PC-3 (cell line): ENCODE measurements at regions not wholly inside any gene's neighbourhood (a gene's known extent, or its start where the extent isn't known, plus 50 kb on each side); places are given as distances from the start of the nearest gene placed in this dataset.
"Not testable (repeated sequence)": the region's sequence is repeated elsewhere in the genome, so short reads cannot be mapped to it uniquely, and the experiment has no call there.

Experiments used
- CTCF ChIP-seq: fragments of 300-600 bp; sonication (generic); conservative IDR thresholded peaks from 2 replicates; pipeline ENCODE4 v1.5.1; 2017; ENCODE audit warnings: antibody characterized with exemption, low read depth, mild to moderate bottlenecking, low read length
- EZH2 ChIP-seq: fragments of 300-600 bp; sonication (generic); IDR thresholded peaks from one replicate; pipeline ENCODE4 v1.6.1; 2017; ENCODE audit warnings: antibody characterized with exemption, mild to moderate bottlenecking, low read length; ENCODE audit not compliant: unreplicated experiment
- EZH2phosphoT487 ChIP-seq: fragments of 300-600 bp; sonication (generic); IDR thresholded peaks from 2 replicates; pipeline ENCODE4 v1.6.1; 2018; ENCODE audit warnings: mild to moderate bottlenecking, antibody characterized with exemption, low read length, borderline replicate concordance

GRCh38 chr1:143503048-143503447, 468.7 kb downstream of the FAM72C start:
- not testable (repeated sequence) for TF ChIP-seq CTCF, EZH2phosphoT487, EZH2
